GM23248 (cell line): ENCODE measurements at regions not wholly inside any gene's neighbourhood (a gene's known extent, or its start where the extent isn't known, plus 50 kb on each side); places are given as distances from the start of the nearest gene placed in this dataset.

Experiments used
- DNase-seq: peaks from one replicate; pipeline ENCODE4 v3.0.0-alpha.2; 2015
- H2AFZ ChIP-seq: fragments of 200-600 bp; sonication (generic); 2 replicates; pipeline ENCODE4 v1.6.1; 2016; ENCODE audit warnings: antibody characterized with exemption
- H3F3A ChIP-seq: fragments of 200-600 bp; sonication (generic); 2 replicates; pipeline ENCODE4 v1.6.1; 2016; ENCODE audit warnings: mild to moderate bottlenecking, antibody characterized with exemption, mixed run types; ENCODE audit not compliant: insufficient read depth
- H3K27ac ChIP-seq: fragments of 200-600 bp; sonication (generic); 2 replicates; pipeline ENCODE4 v1.5.1; 2016; ENCODE audit warnings: mild to moderate bottlenecking
- H3K27me3 ChIP-seq: fragments of 200-600 bp; sonication (generic); replicated peaks from 2 replicates; pipeline ENCODE4 v1.6.1; 2016; ENCODE audit warnings: mild to moderate bottlenecking; ENCODE audit not compliant: insufficient read depth
- H3K36me3 ChIP-seq: fragments of 200-600 bp; sonication (generic); 2 replicates; pipeline ENCODE4 v1.6.1; 2016; ENCODE audit warnings: low read depth, mild to moderate bottlenecking
- H3K4me1 ChIP-seq: fragments of 200-600 bp; sonication (generic); 2 replicates; pipeline ENCODE4 v1.6.1; 2016; ENCODE audit warnings: mild to moderate bottlenecking; ENCODE audit not compliant: insufficient read depth
- H3K4me2 ChIP-seq: fragments of 200-600 bp; sonication (generic); one replicate; pipeline ENCODE4 v1.6.1; 2016; ENCODE audit warnings: mild to moderate bottlenecking; ENCODE audit not compliant: unreplicated experiment
- H3K4me3 ChIP-seq: fragments of 200-600 bp; sonication (generic); 2 replicates; pipeline ENCODE4 v1.5.1; 2016; ENCODE audit warnings: mild to moderate bottlenecking
- H3K79me2 ChIP-seq: fragments of 200-600 bp; sonication (generic); 2 replicates; pipeline ENCODE4 v1.6.1; 2016; ENCODE audit warnings: mild to moderate bottlenecking; ENCODE audit not compliant: insufficient read depth
- H3K9ac ChIP-seq: fragments of 200-600 bp; sonication (generic); 2 replicates; pipeline ENCODE4 v1.6.1; 2016; ENCODE audit warnings: mild to moderate bottlenecking
- H3K9me2 ChIP-seq: fragments of 200-600 bp; sonication (generic); 2 replicates; pipeline ENCODE4 v1.6.1; 2016; ENCODE audit warnings: mixed run types, mild to moderate bottlenecking, moderate library complexity; ENCODE audit not compliant: insufficient read depth
- H3K9me3 ChIP-seq: fragments of 200-600 bp; sonication (generic); one replicate; pipeline ENCODE4 v1.6.1; 2017; ENCODE audit warnings: low read depth
- H4K20me1 ChIP-seq: fragments of 200-600 bp; sonication (generic); 2 replicates; pipeline ENCODE4 v1.6.0; 2016; ENCODE audit not compliant: insufficient read depth
- EZH2 ChIP-seq: fragments of 200-600 bp; sonication (generic); IDR thresholded peaks from 2 replicates; pipeline ENCODE4 v1.6.1; 2018; ENCODE audit warnings: antibody characterized with exemption, mild to moderate bottlenecking; ENCODE audit not compliant: insufficient read depth, poor library complexity, severe bottlenecking
- EZH2phosphoT487 ChIP-seq: fragments of 200-600 bp; sonication (generic); IDR thresholded peaks from 2 replicates; pipeline ENCODE4 v1.6.1; 2018; ENCODE audit warnings: antibody characterized with exemption, moderate library complexity, mild to moderate bottlenecking, low read depth; ENCODE audit not compliant: insufficient read depth
- WGBS, 2 experiments: methylation state at CpG; one replicate each; pipeline ENCODE4 v1.1.6; 2015 to 2017; ENCODE audit warnings: low lambda C conversion rate in 2 of 2, low coverage in 1 of 2; ENCODE audit errors: missing lambda C conversion rate in 2 of 2; 5-methylcytosine and 5-hydroxymethylcytosine counted together
- in situ Hi-C: fragments of 300-500 bp; cut with MboI; formaldehyde crosslinking; loops from 2 replicates; pipeline ENCODE4 v1.15.0; 2020

GRCh38 chr6:114450631-114451030 lies 107.8 kb upstream of the HS3ST5 start:
- H3K79me2 ChIP-seq = no peaks in the 10 kb centered on the region
- DNase-seq = no peak
- H2AFZ ChIP-seq = no peak overlapping the region
- in situ Hi-C loops = no loop called here
- H3K27ac ChIP-seq = no peak overlapping the region
- 13 to 18% methylated on average over 2 of the region's 2 CpGs for WGBS, 2 experiments
- TF ChIP-seq EZH2phosphoT487 (no peak), EZH2 (no peak)
- H3K9me2 ChIP-seq = no peaks in the 10 kb centered on the region
- no peaks in the 10 kb centered on the region for H3K4me1 ChIP-seq
- no peaks in the 10 kb centered on the region for H3F3A ChIP-seq
- no peak overlapping the region for H3K9ac ChIP-seq
- H4K20me1 ChIP-seq = no peaks in the 10 kb centered on the region
- no peaks in the 10 kb centered on the region for H3K27me3 ChIP-seq
- no peaks in the 10 kb centered on the region for H3K36me3 ChIP-seq
- H3K9me3 ChIP-seq = no peaks in the 10 kb centered on the region
- H3K4me2 ChIP-seq = no peak overlapping the region
- no peak overlapping the region for H3K4me3 ChIP-seq

GRCh38 chr6:114449659-114450058 lies 106.8 kb upstream of the HS3ST5 start:
- H3K27me3 ChIP-seq = no peaks in the 10 kb centered on the region
- no peaks in the 10 kb centered on the region for H3F3A ChIP-seq

GRCh38 chr6:114446342-114446741 lies 103.5 kb upstream of the HS3ST5 start:
- Histone ChIP-seq H4K20me1 (no peaks in the 10 kb centered on the region), H3K79me2 (no peaks in the 10 kb centered on the region), H3K36me3 (no peaks in the 10 kb centered on the region), H3K4me3 (no peak overlapping the region), H3F3A (no peaks in the 10 kb centered on the region), H3K27ac (no peak overlapping the region), H3K4me1 (no peaks in the 10 kb centered on the region), H3K9me3 (no peaks in the 10 kb centered on the region), H3K4me2 (no peak overlapping the region), H3K9me2 (no peaks in the 10 kb centered on the region), H3K9ac (no peak overlapping the region), H3K27me3 (no peaks in the 10 kb centered on the region), H2AFZ (no peak overlapping the region)
- no peak for DNase-seq
- 17 to 19% methylated on average over 2 of the region's 2 CpGs for WGBS, 2 experiments
- in situ Hi-C loops = no loop called here
- TF ChIP-seq EZH2phosphoT487 (no peak), EZH2 (no peak)

More at GRCh38 chr6:114449659-114450058, 106.8 kb upstream of the HS3ST5 start:
- no peaks in the 10 kb centered on the region for H3K9me3 ChIP-seq
- TF ChIP-seq EZH2 (no peak), EZH2phosphoT487 (no peak)
- no peaks in the 10 kb centered on the region for H3K36me3 ChIP-seq
- H3K4me3 ChIP-seq = no peak overlapping the region
- no peak overlapping the region for H3K9ac ChIP-seq
- H3K9me2 ChIP-seq = no peaks in the 10 kb centered on the region
- DNase-seq = no peak
- no peak overlapping the region for H2AFZ ChIP-seq
- H3K27ac ChIP-seq = no peak overlapping the region
- H4K20me1 ChIP-seq = no peaks in the 10 kb centered on the region
- H3K4me1 ChIP-seq = no peaks in the 10 kb centered on the region
- H3K79me2 ChIP-seq = no peaks in the 10 kb centered on the region
- in situ Hi-C loops = no loop called here
- no peak overlapping the region for H3K4me2 ChIP-seq

GRCh38 chr6:114445846-114446245 lies 103.0 kb upstream of the HS3ST5 start:
- in situ Hi-C loops = no loop called here
- Histone ChIP-seq H3K27me3 (no peaks in the 10 kb centered on the region), H2AFZ (no peak overlapping the region), H3K9ac (no peak overlapping the region), H3K27ac (no peak overlapping the region), H3K4me1 (no peaks in the 10 kb centered on the region), H3F3A (no peaks in the 10 kb centered on the region), H3K4me2 (no peak overlapping the region), H3K79me2 (no peaks in the 10 kb centered on the region), H3K9me2 (no peaks in the 10 kb centered on the region), H3K4me3 (no peak overlapping the region), H3K36me3 (no peaks in the 10 kb centered on the region), H4K20me1 (no peaks in the 10 kb centered on the region), H3K9me3 (no peaks in the 10 kb centered on the region)
- no peak for DNase-seq
- 14 to 20% methylated on average over 2 of the region's 2 CpGs for WGBS, 2 experiments
- no peak for TF ChIP-seq EZH2phosphoT487
- no peak for TF ChIP-seq EZH2

- H3K9me3 ChIP-seq = no peaks in the 10 kb centered on the region
- no peaks in the 10 kb centered on the region for H3K4me1 ChIP-seq
- no peaks in the 10 kb centered on the region for H4K20me1 ChIP-seq
- H3K9me2 ChIP-seq = no peaks in the 10 kb centered on the region
- 15 to 22% methylated on average over 1 of the region's 1 CpG for WGBS, 2 experiments
- H3K4me2 ChIP-seq = no peak overlapping the region
- no peaks in the 10 kb centered on the region for H3F3A ChIP-seq
- H3K4me3 ChIP-seq = no peak overlapping the region
- no peaks in the 10 kb centered on the region for H3K36me3 ChIP-seq
- H3K79me2 ChIP-seq = no peaks in the 10 kb centered on the region
- in situ Hi-C loops = no loop called here
- no peak overlapping the region for H3K9ac ChIP-seq
- no peak overlapping the region for H3K27ac ChIP-seq
- no peak for DNase-seq
- no peak overlapping the region for H2AFZ ChIP-seq
- H3K27me3 ChIP-seq = no peaks in the 10 kb centered on the region
- TF ChIP-seq EZH2phosphoT487 (no peak), EZH2 (no peak)
These were observed 96.6 kb upstream of the HS3ST5 start for GRCh38 chr6:114439411-114439810.
